ENCODE measurements at regions not wholly inside any gene's neighbourhood (a gene's known extent, or its start where the extent isn't known, plus 50 kb on each side); places are given as distances from the start of the nearest gene placed in this dataset.

GRCh38 chr2:150417278-150417677, 70.2 kb downstream of the RND3 start:
- DNase-seq (ENCODE audit: low spot score): no peak

- no peak for DNase-seq (ENCODE audit: low spot score)
These were observed 72.4 kb downstream of the RND3 start for GRCh38 chr2:150415022-150415421.

- DNase-seq (ENCODE audit: low spot score): no peak
These were observed 73.6 kb downstream of the RND3 start for GRCh38 chr2:150413910-150414309.

GRCh38 chr2:150413366-150413765, 74.1 kb downstream of the RND3 start:
- no peak for DNase-seq (ENCODE audit: low spot score)

- DNase-seq (ENCODE audit: low spot score): no peak
These were observed 76.7 kb downstream of the RND3 start for GRCh38 chr2:150410809-150411208.

- no peak for DNase-seq (ENCODE audit: low spot score)
These were observed 78.3 kb downstream of the RND3 start for GRCh38 chr2:150409196-150409595.

- no peak for DNase-seq (ENCODE audit: low spot score)
These were observed 83.3 kb downstream of the RND3 start for GRCh38 chr2:150404147-150404546.

GRCh38 chr2:150403457-150403856, 84.0 kb downstream of the RND3 start:
- no peak for DNase-seq (ENCODE audit: low spot score)

GRCh38 chr2:150402953-150403352, 84.5 kb downstream of the RND3 start:
- no peak for DNase-seq (ENCODE audit: low spot score)

- DNase-seq (ENCODE audit: low spot score): no peak
These were observed 86.6 kb downstream of the RND3 start for GRCh38 chr2:150400849-150401248.

- DNase-seq (ENCODE audit: low spot score): no peak
These were observed 94.9 kb downstream of the RND3 start for GRCh38 chr2:150392614-150393013.

GRCh38 chr2:150391779-150392178, 95.7 kb downstream of the RND3 start:
- no peak for DNase-seq (ENCODE audit: low spot score)

GRCh38 chr2:150389447-150389846, 98.0 kb downstream of the RND3 start:
- DNase-seq (ENCODE audit: low spot score): no peak

GRCh38 chr2:150388289-150388625, 99.2 kb downstream of the RND3 start:
- DNase-seq (ENCODE audit: low spot score): no peak

GRCh38 chr2:150387586-150388288, 99.7 kb downstream of the RND3 start:
- DNase-seq (ENCODE audit: low spot score): no peak

GRCh38 chr2:150385211-150385610, 102.3 kb downstream of the RND3 start:
- no peak for DNase-seq (ENCODE audit: low spot score)

GRCh38 chr2:150383587-150383986, 103.9 kb downstream of the RND3 start:
- DNase-seq (ENCODE audit: low spot score): no peak

GRCh38 chr2:150379166-150379565, 108.3 kb downstream of the RND3 start:
- DNase-seq (ENCODE audit: low spot score): no peak

- DNase-seq (ENCODE audit: low spot score): no peak
These were observed 108.8 kb downstream of the RND3 start for GRCh38 chr2:150378686-150379085.

- DNase-seq (ENCODE audit: low spot score): no peak
These were observed 110.7 kb downstream of the RND3 start for GRCh38 chr2:150376553-150377335.

- DNase-seq (ENCODE audit: low spot score): no peak
These were observed 112.1 kb downstream of the RND3 start for GRCh38 chr2:150375333-150375732.

GRCh38 chr2:150374492-150374891, 113.0 kb downstream of the RND3 start:
- DNase-seq (ENCODE audit: low spot score): no peak

GRCh38 chr2:150373374-150373773, 114.1 kb downstream of the RND3 start:
- DNase-seq (ENCODE audit: low spot score): no peak
